SIG-M5 treated with dmso at 0.1 percent for 504 hours (cell line): ENCODE measurements at regions not wholly inside any gene's neighbourhood (a gene's known extent, or its start where the extent isn't known, plus 50 kb on each side); places are given as distances from the start of the nearest gene placed in this dataset.

Source experiments
- DNase-seq: peaks from one replicate; lab custom pipeline; 2025; ENCODE audit not compliant: unreplicated experiment; lab: John Stamatoyannopoulos, UW

DNA sequence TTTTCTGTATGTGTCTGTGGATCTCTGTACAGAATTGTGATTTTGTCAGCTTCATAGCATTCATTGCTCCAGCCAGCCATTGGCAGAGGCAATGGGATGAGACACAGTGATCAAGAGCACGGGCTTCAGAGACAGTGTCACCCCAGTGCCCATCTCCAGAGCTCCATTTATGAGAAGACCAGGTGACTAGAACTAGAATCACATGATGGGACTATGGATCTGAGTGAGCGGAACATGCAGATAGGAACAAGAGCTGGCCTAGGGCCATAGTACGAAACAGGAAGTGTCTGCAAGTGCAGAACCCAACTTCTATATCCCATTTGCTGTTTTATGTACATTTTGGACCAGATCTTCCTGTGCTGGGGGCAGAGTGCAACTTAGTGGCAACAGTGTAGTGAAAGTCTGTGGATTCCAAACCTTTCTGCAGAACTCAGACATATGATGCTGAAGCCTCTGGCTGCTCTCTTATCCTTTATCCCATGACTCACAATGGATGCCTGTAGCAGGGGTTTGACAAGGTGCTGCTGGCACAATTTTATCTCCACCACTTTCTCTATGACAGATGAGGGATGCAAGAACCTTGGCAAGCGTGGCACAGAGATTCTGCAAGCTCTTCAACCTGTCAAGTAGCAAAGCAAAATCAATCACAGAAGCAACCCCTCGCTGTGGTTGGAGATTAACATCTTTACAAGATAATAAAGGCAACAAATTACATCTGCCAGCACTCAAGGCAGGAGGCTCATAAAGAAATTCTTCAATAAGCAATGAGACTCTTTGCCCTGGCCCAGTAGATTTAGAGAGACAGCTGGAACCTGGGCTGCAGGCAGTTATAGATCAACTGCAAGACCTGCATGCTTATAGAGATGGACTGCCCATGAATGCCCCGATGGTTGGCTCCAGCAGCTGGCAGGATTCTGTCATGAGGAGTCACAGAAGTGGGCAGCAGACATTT, 681.3 kb downstream of the TNS3 start:
- DNase-seq = no peak

DNA sequence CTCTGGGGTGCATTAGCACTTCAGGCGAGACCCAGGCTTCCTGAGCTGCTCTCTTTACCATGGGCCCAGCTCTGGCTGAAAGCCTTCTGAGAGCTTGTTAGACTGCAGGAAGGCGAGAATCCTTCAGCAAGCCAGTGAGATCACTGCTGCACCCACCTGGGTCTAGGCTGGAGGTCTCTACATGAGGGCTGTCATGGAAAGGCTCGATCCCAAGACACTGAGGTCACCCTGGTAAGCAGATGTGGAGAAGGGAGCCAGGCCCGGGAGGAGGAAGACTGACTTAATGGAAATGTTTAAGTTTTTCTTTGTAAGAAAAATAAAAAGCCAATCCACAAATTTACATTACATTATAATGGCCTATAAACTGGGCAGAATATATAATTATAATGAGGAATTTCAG, 684.5 kb downstream of the TNS3 start:
- DNase-seq = no peak

DNA sequence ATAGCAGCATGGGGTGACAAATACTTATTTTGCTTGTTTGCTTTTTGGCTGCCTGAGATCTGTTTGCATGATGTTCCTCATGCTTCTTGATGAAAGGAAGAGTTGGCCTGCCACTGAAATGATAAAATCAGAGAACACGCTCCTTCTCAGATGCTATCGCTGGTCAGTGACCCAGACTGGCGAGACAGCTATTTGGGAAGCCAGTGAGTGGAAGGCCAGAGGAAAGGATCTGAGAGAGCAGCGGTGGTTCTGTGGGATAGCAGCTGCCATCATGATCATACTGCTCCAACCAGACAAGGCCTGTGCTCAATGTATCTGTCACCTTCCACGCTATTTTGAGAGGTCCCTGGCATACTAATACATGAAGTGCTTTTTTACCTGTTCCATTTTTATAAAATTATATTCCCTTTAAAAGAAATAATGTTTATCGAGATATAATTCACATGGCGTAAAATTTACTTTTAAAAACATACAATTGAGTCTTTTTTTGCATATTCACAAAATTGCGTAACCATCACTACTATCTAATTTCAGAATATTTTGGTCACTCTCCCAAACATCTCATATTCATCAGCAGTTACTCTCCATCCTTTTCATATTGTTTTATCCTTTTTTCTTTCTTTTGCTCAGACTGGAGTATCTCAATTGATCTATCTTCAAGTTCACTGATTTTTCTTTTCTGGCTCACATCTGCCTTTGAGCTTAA, 695.1 kb downstream of the TNS3 start:
- DNase-seq = peak; percentile 26

DNA sequence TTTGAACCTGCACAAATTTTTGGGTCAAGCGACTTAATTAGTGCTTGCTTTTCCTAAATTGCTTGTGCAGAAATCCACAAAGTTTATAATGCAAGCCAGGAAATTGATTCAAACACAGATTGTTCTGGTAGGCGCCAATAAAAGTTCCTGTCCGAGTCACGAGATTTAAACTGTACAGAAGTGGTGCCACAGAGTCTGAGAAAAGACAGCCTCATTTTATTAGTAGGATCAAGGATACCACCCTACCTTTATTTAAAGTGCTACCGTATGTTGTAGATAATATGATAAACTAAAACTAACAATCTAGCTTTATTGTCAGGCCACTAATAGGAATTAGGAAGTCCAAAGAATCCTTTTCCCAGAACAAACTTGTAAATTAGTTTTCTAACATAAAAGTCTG, 696.7 kb downstream of the TNS3 start:
- no peak for DNase-seq

DNA sequence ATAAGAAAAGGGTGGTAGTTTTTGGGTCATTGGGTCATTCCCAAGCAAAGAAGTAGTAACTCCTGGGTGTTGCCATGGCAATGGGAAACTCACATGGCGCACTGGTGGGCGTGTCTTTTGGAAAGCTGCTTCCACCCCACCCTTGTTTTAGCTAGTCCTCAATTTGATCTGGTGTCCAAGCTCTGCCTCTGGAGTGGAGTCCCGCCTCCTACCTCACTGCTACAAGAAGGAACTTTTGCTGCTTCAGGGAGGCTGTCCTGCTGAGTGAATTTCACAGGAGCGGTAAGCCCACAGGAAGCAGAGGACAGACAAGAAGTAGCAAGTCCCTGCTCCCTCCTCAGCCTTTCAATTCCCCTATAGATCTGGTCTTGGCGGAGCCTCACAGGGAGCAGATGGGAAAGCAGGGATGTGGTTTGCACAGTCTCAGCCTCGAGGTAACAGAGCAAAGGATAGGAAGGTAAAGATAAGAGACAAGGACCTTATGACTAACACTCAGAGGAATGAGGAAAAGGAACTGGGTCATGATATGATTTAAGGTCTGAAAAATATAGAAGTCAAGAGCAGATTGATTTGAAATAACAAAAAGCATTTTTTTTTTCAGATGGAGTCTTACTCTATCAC, 700.3 kb downstream of the TNS3 start:
- DNase-seq = no peak

DNA sequence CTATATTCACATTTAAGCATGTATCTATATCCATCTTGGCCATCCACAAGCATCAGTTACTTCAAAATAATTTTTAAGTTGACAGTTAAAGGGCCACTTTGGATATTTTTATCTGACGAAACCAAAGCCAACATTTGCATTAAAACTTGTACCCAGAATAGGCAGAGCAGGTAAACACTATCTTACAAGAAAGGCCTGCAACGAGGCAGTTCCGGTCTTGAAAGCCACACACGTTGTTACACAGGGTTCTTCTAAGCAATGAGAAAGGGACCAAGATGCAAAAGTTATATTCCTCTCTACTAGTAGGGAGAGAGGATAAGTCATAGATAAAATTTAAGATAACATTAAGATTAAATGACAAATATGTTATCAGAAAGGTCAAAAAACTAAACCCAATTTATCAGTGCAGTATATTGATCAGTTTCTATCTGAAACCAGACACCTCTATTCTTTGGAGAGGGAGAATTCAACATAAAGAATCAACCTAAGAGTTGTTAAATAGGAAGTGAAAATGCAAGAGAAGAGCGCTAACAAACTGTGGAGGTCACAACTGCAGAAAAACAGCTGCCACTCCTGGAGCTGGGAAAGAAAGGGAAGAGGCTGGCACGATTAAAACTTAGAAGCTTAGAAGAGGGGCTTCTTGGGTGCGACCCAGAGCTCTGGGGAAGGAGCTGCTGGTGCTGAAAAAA, 701.3 kb downstream of the TNS3 start:
- no peak for DNase-seq

DNA sequence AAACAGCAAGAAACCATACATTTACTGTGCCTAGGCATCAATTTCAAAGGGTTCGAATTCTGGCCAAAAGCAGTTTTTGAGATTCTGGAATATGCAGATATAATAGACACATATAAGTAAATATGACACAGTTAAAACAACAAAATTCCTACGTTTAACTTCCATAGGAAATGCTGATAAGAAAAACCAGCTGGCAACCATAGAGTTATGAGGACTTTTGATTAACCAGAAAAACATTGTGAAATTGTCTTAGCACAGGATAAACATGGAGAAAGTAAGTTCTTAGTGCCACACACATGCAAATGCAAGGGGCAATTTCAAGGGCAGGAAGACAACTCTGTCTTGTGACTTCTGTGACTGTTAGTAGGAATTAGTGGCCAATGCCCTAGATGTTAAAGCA, 702.1 kb downstream of the TNS3 start:
- DNase-seq = no peak

DNA sequence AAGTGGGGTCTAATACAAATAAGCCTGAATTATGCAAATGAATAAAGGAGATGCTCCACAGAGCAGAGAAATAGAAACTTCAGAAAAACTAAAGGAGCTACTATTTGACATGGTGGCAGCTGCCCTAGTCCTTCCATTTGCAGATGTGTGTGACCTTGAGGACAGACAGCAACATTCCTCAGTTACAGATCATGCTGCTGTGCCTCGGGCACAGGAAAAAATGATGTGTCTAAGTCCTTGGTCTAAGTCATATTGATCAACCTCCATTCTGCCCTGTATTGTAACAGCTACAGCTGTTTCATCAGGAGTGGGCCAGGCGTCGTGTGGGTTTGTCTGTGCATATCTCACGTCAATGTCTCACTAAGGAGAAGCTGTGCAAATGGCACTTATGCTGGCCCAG, 710.4 kb downstream of the TNS3 start:
- DNase-seq = no peak

DNA sequence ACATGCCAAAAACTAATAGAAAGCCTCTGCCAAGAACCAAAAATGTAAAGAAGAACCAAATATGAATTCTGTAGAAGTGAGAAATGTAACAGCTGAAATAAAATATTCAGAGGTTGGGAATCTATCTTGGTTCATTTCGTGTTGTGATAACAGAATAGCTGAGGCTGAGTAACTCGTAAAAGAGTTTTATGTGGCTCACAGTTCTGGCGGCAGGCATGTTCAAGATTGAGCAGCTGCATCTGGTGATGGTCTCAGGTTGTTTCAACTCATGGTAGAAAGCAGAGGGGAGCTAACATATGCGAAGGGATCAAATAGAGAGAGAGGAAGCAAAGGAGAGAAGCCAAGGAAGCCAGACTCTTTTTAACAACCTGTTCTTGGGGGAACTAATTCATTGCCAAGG, 717.2 kb downstream of the TNS3 start:
- no peak for DNase-seq

DNA sequence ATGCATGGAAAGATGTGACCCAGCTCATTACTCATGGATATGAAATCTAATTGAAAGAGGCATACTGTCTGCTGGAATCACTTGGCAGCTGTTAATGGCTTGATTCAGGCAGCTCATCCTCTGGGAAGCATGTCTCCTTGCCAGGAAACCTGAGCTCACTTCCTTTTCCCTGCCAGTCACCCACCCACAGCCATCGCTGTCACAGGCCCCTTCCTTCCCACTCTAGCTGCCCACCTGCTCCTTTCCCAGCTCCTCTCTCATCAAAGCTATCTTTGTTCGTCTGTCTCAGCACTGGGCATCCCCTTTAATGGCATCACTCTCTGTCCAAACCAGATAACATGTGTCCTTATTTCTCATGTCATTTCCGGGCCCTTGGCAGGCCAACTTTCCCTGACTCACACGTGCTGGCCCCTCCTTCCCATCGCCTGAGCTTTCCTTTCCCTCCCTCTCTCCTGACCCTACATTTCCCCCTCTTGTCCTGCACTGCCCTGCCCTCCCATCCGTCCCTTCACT, 721.9 kb downstream of the TNS3 start:
- no peak for DNase-seq

DNA sequence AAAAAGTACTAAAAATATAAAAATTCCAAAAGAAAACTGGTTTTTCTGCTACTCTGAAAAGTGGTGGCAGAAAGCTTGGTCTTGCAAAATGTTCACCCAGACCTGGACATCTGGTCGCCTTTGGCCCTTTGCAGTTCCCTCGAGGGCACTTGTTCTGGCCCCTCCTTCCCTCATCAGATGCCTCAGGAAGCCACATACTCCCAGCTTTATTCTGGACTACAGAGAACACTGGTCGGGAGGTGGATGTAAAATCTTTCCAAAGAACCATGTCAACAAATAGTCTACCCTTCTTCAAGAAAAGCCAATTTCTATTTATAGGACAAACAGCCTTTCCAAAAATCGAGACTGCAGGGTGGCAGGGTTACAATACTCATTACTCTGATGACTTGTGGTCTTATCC, 726.1 kb downstream of the TNS3 start:
- no peak for DNase-seq

DNA sequence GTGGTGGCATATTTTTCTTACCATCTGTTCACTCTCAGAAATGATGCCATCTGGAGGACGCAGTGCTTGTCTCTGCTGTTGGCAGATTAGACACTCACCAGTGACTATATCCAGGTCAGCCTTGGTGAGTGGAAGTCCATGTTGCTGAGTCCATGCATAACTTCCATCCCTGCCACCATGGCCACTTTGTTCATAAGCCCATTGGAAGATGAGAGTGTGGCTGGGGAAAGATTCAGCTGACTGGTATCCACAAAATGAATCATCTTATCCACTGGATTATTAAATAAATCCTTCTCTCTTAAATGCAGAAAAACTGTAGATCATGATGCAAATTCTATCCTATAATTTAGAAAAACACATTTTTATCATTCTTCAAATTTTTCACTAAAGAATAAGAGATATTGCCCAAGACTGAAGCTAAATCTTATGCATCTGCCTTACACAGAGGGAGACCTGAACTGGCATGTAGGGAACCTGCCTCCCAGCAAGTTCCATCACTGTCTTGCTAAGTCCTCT, 726.9 kb downstream of the TNS3 start:
- no peak for DNase-seq

DNA sequence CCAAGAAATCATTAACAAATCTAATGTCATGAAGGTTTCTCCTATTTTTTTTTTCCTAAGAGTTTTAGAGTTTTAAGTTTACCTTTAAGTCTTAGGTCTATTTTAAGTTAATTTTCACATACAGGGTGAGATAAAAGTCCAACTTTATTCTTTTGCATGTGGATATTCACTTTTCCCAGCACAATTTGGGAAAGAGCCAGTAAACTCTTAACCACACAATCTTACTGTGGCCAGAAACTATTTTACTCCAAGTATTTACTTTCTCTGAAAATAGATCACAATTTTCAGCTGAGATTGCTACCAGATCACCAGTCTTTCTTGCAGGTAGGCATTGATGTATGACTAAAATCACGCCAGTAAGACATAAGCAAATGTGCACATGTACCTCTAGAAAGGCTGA, 728.5 kb downstream of the TNS3 start:
- no peak for DNase-seq

DNA sequence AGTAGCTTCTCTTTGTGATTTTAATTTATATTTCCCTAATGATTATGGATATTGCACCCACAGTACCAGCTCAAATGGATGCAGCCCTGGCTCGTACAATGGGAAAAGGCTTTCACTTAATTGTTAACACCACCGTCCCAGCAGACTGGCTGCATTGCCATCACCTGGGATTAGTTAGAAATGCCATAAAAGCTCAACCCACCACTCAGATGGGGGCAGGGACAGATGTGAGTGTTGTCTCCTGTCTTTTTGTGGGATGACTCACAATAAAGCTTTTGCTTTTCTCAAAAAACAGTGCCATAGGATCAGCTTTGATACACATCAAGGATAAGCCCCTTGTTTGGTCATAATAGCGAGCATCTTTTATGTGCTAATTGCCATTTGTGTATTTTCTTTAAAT, 729.1 kb downstream of the TNS3 start:
- DNase-seq = no peak

DNA sequence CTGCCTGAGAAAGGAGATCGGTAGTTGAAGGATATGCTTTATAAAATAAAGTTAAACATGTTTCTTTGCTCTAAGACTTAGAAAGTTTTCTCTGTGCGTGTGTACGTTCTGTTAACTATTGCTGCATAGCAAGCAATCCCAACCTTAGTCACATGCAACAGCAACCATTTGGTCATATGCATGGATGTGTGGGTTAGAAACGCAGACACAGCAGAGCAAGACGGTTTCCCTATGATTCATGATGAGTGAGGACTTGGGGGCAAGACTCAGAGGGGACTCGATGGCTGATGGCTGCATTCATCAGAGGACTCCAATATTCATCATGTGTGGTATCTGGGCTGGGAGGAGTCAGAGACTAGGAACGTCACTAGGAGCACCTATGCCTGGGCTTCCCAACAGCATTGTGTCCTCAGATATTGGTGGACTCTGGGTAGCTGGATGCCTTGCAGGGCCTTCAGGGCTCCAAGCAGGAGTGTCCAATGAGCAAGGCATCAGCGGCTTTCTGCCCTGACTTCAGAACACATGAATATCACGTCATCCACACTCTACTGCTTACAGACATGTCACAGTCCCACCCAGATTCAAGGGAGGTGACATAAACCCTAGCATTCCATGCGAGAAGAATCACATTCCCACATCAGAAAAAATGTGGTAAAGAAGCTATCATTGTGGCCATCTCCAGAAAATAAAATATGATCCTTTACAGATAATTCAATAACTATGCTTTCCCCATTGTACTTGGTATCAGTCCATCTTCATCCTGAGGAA, 731.2 kb downstream of the TNS3 start:
- DNase-seq = no peak

DNA sequence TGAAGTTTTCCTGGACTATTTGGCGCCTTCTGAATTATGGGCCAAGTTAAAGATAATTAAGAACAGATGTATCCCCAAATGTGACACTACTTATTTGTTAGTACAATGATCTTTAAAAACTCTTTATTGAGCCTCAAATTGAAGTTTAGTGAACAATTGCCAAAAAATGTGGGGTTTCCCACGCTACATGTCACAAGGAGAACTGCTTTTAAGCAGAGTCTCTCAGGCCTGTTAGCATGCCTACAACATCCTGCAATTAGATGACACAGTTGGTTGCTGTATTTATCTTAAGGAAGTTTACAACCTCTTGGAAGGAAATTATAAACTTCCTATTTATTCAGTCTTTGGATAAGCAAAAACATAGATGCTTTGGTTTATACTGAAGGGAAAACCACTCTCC, 733.0 kb downstream of the TNS3 start:
- no peak for DNase-seq

DNA sequence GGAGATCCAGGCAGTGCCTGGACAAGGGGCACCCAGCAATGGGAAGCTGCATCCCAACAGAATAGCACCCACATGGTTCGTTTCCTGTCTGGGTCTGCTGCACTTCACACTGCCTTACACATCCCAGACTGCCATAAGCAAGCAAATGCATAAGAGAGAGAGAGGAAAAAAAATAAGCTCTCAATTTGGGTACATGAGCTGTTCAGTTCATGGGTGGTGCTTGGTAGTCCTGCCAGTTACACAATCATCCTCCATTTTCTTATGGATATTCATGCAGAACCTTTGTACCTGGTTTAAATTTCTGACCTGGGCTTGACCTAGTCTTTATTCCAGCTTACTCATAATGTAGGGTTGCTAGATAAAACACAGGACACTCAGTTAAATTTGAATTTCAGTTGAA, 733.6 kb downstream of the TNS3 start:
- no peak for DNase-seq

DNA sequence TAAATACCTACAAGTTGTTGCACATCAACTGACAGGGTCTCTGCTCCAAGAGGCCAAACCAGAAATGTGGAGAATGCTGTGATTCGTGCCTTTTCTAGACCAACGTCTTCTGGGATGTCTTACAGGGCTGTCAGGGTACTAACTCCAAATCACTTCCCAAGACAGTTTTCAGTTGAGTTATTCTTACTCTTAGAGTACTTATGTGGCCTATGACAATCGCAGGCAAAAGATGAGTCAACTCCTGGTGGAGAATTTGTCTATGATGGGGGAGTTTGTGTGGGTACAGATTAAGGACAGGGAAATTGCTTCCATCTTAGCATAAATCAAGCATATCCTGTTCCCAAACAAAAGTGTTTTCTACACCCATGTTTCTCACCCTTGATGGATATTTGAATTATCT, 734.8 kb downstream of the TNS3 start:
- no peak for DNase-seq

DNA sequence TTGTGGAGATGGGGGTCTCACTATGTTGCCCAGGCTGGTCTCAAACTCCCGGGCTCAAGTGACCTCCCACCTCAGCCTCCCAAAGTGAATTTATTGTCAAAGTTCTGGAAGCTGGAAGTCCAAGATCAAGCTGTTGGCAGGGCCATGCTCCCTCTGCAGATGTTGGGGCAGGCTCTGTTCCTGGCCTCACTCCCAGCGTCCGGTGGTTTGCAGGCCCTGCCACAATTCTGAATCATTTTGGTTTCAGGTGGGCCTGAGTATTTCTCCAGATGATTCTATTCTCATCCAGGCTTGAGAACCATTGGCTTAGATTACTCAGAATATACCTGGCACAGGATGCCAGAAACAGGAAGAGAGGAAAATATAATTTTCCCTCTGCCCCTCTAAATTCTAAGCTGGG, 737.4 kb downstream of the TNS3 start:
- DNase-seq = no peak

DNA sequence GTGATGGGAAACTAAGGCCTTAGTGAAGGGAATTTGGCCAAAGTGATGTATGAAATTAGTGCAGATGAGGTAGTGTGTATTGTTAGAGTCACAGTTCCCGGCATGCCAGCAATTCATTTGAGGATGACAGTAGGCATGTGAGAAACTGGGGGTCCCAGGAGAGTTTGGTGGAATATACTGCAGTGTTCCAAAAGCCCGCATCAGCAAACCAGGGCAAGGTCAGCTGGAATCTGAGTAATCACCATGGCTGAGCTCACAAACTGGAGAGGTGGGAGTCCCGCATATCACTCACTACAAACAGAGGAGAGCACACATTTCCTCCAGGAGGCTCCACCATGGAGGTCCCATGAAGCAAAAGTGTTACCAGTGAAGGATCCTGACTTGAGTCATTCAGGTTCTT, 740.7 kb downstream of the TNS3 start:
- DNase-seq = no peak
